Neural cell (in vitro differentiated cells): ENCODE measurements at regions not wholly inside any gene's neighbourhood (a gene's known extent, or its start where the extent isn't known, plus 50 kb on each side); places are given as distances from the start of the nearest gene placed in this dataset.
A peak's percentile ranks its signal among the peaks of the same experiment; 100 is the strongest.

Source experiments
- H2AFZ ChIP-seq: fragments of 200-600, 300-800 bp; sonication (generic), shearing (Covaris generic); 2 replicates; pipeline ENCODE4 v1.6.0; 2014; ENCODE audit warnings: low read depth, mild to moderate bottlenecking, antibody characterized with exemption, low read length, moderate library complexity
- H3F3A ChIP-seq: fragments of 200-600 bp; shearing (Covaris generic); 2 replicates; pipeline ENCODE4 v1.6.1; 2016; ENCODE audit warnings: mild to moderate bottlenecking, moderate library complexity, mixed read lengths, antibody characterized with exemption, low read length; ENCODE audit not compliant: insufficient read depth, poor library complexity, severe bottlenecking
- H3K27ac ChIP-seq: fragments of 200-600, 300-800 bp; sonication (generic), shearing (Covaris generic); 2 replicates; pipeline ENCODE4 v1.5.1; 2014; ENCODE audit warnings: mild to moderate bottlenecking, low read length, moderate library complexity
- H3K27me3 ChIP-seq: fragments of 300-800, 200-600 bp; sonication (generic), shearing (Covaris generic); 2 replicates; pipeline ENCODE4 v1.6.0; 2014; ENCODE audit warnings: mild to moderate bottlenecking, low read depth, low read length, moderate library complexity; ENCODE audit not compliant: insufficient read depth
- H3K36me3 ChIP-seq: fragments of 300-800, 200-600 bp; sonication (generic), shearing (Covaris generic); 2 replicates; pipeline ENCODE4 v1.5.1; 2014; ENCODE audit warnings: mild to moderate bottlenecking, antibody characterized with exemption, low read length, moderate library complexity; ENCODE audit not compliant: insufficient read depth
- H3K4me2 ChIP-seq: fragments of 300-800, 200-600 bp; sonication (generic), shearing (Covaris generic); 2 replicates; pipeline ENCODE4 v1.6.0; 2014; ENCODE audit warnings: mild to moderate bottlenecking, low read length
- H3K4me3 ChIP-seq: fragments of 300-800, 200-600 bp; sonication (generic), shearing (Covaris generic); 2 replicates; pipeline ENCODE4 v1.5.1; 2014; ENCODE audit warnings: mild to moderate bottlenecking, low read length, moderate library complexity
- H3K79me2 ChIP-seq: fragments of 200-600 bp; shearing (Covaris generic); replicated peaks from 2 replicates; pipeline ENCODE4 v1.6.0; 2014; ENCODE audit warnings: mild to moderate bottlenecking, low read length, moderate library complexity; ENCODE audit not compliant: insufficient read depth
- H3K9ac ChIP-seq: fragments of 300-800, 200-600 bp; sonication (generic), shearing (Covaris generic); 2 replicates; pipeline ENCODE4 v1.6.1; 2016; ENCODE audit warnings: mild to moderate bottlenecking, low read length, mixed read lengths
- H3K9me2 ChIP-seq: fragments of 200-600 bp; shearing (Covaris generic); 2 replicates; pipeline ENCODE4 v1.6.1; 2016; ENCODE audit warnings: mild to moderate bottlenecking, low read length, mixed read lengths; ENCODE audit not compliant: insufficient read depth
- H3K9me3 ChIP-seq: fragments of 200-600, 300-800 bp; sonication (generic), shearing (Covaris generic); 2 replicates; pipeline ENCODE4 v1.6.1; 2016; ENCODE audit warnings: mild to moderate bottlenecking, mixed run types, low read length, moderate library complexity, mixed read lengths
- H4K20me1 ChIP-seq: fragments of 200-600 bp; shearing (Covaris generic); 2 replicates; pipeline ENCODE4 v1.6.1; 2016; ENCODE audit warnings: mild to moderate bottlenecking, mixed run types; ENCODE audit not compliant: insufficient read depth
- EP300 ChIP-seq: fragments of 450-650 bp; conservative IDR thresholded peaks from 2 replicates; pipeline ENCODE4 v1.6.1; 2014; ENCODE audit warnings: antibody characterized with exemption, mild to moderate bottlenecking, moderate library complexity; ENCODE audit not compliant: poor library complexity, severe bottlenecking
- EZH2 ChIP-seq: fragments of 200-600, 300-800 bp; shearing (Covaris generic), sonication (generic); IDR thresholded peaks from 2 replicates; pipeline ENCODE4 v1.6.1; 2014; ENCODE audit warnings: antibody characterized with exemption, low read length, borderline replicate concordance, mild to moderate bottlenecking; ENCODE audit not compliant: insufficient read depth, poor library complexity, severe bottlenecking
- MXI1 ChIP-seq: fragments of 450-650 bp; conservative IDR thresholded peaks from 2 replicates; pipeline ENCODE4 v1.6.1; 2014; ENCODE audit warnings: antibody characterized with exemption, mild to moderate bottlenecking; ENCODE audit not compliant: poor library complexity, severe bottlenecking
- POLR2AphosphoS5 ChIP-seq: IDR thresholded peaks from 2 replicates; pipeline ENCODE4 v1.6.1; 2012
- RAD21 ChIP-seq: fragments of 450-650 bp; conservative IDR thresholded peaks from 2 replicates; pipeline ENCODE4 v1.6.1; 2014; ENCODE audit warnings: antibody characterized with exemption, mild to moderate bottlenecking, moderate library complexity
- SMC3 ChIP-seq: fragments of 450-650 bp; conservative IDR thresholded peaks from 2 replicates; pipeline ENCODE4 v1.6.1; 2014; ENCODE audit warnings: antibody characterized with exemption, mild to moderate bottlenecking, moderate library complexity; ENCODE audit not compliant: poor library complexity
- TAF1 ChIP-seq: IDR thresholded peaks from 2 replicates; pipeline ENCODE4 v1.6.1; 2012; ENCODE audit warnings: low read depth
- TF ChIP-seq, protein P1 (sequence below): fragments of 450-650 bp; IDR thresholded peaks from 2 replicates; pipeline ENCODE4 v1.5.1; 2014; ENCODE audit warnings: antibody characterized with exemption, mild to moderate bottlenecking, moderate library complexity; ENCODE audit not compliant: poor library complexity, severe bottlenecking
- TF ChIP-seq, protein P2 (sequence below): IDR thresholded peaks from 2 replicates; pipeline ENCODE4 v1.6.1; 2012; ENCODE audit warnings: borderline replicate concordance

DNA sequence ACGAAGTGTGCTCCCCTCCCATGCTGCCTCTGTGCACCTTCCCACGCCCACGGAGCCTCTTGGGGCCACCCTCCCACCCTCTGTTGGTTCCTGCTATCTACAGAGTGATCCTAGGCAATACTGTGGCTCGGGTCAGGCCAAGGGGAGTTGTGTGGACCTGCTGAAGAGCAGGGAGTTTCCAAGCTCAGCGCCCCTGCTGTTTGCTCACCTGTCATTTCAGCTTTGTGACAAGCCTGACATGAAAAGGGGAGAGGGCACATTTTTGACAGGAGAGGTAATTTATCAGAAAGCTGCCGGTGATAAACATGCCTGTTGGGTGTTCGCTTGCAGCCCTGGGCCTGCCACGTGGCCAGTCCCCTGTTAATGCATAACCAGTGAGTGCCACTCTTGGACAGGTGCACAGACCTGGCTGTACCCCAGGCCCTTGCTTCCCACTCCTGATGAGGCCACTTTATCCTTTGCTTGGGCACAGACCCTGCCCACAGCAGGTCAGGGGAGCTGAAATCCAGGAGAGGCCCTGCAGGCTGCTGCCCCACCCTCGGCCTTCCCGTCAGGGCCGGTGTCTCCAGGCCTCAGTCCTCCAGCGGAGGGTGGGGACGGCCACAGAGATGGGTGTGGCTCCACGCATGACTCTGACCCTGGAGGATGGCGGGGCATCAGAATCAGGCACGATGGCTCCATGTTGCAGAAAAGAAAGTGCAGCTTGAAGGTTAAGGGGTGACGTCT, 201.5 kb upstream of the GPR12 start:
- no peak overlapping the region for H3K4me2 ChIP-seq
- H3K4me3 ChIP-seq: no peak overlapping the region
- no peaks in the 10 kb centered on the region for H3K9me2 ChIP-seq
- no peaks in the 10 kb centered on the region for H3K36me3 ChIP-seq
- no peaks in the 10 kb centered on the region for H3K79me2 ChIP-seq
- no peaks in the 10 kb centered on the region for H4K20me1 ChIP-seq
- no peak overlapping the region for H2AFZ ChIP-seq
- H3K27me3 ChIP-seq: no peaks in the 10 kb centered on the region
- peak; percentile 49 for TF ChIP-seq EP300
- TF ChIP-seq RAD21: no peak
- no peak overlapping the region for H3K27ac ChIP-seq
- H3K9ac ChIP-seq: no peak overlapping the region
- H3F3A ChIP-seq: no peaks in the 10 kb centered on the region
- no peaks in the 10 kb centered on the region for H3K9me3 ChIP-seq

GRCh38 chr13:26957182-26957581, 196.6 kb upstream of the GPR12 start:
- Histone ChIP-seq H3K9me2 (no peaks in the 10 kb centered on the region), H3K4me3 (no peak overlapping the region), H3K4me2 (no peak overlapping the region), H3K9me3 (no peaks in the 10 kb centered on the region), H3K27ac (no peak overlapping the region), H4K20me1 (no peaks in the 10 kb centered on the region), H3K79me2 (no peaks in the 10 kb centered on the region), H3K36me3 (no peaks in the 10 kb centered on the region), H3K27me3 (no peaks in the 10 kb centered on the region), H3F3A (no peaks in the 10 kb centered on the region), H2AFZ (no peak overlapping the region), H3K9ac (no peak overlapping the region)
- no peak for TF ChIP-seq EZH2
- TF ChIP-seq EP300: no peak
- no peak for TF ChIP-seq SMC3
- TF ChIP-seq, protein P1, sequence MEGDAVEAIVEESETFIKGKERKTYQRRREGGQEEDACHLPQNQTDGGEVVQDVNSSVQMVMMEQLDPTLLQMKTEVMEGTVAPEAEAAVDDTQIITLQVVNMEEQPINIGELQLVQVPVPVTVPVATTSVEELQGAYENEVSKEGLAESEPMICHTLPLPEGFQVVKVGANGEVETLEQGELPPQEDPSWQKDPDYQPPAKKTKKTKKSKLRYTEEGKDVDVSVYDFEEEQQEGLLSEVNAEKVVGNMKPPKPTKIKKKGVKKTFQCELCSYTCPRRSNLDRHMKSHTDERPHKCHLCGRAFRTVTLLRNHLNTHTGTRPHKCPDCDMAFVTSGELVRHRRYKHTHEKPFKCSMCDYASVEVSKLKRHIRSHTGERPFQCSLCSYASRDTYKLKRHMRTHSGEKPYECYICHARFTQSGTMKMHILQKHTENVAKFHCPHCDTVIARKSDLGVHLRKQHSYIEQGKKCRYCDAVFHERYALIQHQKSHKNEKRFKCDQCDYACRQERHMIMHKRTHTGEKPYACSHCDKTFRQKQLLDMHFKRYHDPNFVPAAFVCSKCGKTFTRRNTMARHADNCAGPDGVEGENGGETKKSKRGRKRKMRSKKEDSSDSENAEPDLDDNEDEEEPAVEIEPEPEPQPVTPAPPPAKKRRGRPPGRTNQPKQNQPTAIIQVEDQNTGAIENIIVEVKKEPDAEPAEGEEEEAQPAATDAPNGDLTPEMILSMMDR: no peak
- no peak for TF ChIP-seq POLR2AphosphoS5
- TF ChIP-seq TAF1: no peak
- TF ChIP-seq MXI1: no peak
- TF ChIP-seq RAD21: no peak
- TF ChIP-seq, protein P2, sequence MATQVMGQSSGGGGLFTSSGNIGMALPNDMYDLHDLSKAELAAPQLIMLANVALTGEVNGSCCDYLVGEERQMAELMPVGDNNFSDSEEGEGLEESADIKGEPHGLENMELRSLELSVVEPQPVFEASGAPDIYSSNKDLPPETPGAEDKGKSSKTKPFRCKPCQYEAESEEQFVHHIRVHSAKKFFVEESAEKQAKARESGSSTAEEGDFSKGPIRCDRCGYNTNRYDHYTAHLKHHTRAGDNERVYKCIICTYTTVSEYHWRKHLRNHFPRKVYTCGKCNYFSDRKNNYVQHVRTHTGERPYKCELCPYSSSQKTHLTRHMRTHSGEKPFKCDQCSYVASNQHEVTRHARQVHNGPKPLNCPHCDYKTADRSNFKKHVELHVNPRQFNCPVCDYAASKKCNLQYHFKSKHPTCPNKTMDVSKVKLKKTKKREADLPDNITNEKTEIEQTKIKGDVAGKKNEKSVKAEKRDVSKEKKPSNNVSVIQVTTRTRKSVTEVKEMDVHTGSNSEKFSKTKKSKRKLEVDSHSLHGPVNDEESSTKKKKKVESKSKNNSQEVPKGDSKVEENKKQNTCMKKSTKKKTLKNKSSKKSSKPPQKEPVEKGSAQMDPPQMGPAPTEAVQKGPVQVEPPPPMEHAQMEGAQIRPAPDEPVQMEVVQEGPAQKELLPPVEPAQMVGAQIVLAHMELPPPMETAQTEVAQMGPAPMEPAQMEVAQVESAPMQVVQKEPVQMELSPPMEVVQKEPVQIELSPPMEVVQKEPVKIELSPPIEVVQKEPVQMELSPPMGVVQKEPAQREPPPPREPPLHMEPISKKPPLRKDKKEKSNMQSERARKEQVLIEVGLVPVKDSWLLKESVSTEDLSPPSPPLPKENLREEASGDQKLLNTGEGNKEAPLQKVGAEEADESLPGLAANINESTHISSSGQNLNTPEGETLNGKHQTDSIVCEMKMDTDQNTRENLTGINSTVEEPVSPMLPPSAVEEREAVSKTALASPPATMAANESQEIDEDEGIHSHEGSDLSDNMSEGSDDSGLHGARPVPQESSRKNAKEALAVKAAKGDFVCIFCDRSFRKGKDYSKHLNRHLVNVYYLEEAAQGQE: no peak
